ENCODE measurements at regions not wholly inside any gene's neighbourhood (a gene's known extent, or its start where the extent isn't known, plus 50 kb on each side); places are given as distances from the start of the nearest gene placed in this dataset.
"Not testable (repeated sequence)": the region's sequence is repeated elsewhere in the genome, so short reads cannot be mapped to it uniquely, and the experiment has no call there.

- Histone ChIP-seq H3K4me1 (no peaks in the 10 kb centered on the region), H3K27ac (no peak overlapping the region), H3K36me3 (no peaks in the 10 kb centered on the region), H3K4me3 (no peak overlapping the region), H3K27me3 (no peaks in the 10 kb centered on the region), H3K9me3 (no peaks in the 10 kb centered on the region)
- intact Hi-C loops (cut with DNase I), result no loop called here
- DNase-seq (ENCODE audit: low spot score in 2 of 2), result no peak
- TF ChIP-seq, protein P1, sequence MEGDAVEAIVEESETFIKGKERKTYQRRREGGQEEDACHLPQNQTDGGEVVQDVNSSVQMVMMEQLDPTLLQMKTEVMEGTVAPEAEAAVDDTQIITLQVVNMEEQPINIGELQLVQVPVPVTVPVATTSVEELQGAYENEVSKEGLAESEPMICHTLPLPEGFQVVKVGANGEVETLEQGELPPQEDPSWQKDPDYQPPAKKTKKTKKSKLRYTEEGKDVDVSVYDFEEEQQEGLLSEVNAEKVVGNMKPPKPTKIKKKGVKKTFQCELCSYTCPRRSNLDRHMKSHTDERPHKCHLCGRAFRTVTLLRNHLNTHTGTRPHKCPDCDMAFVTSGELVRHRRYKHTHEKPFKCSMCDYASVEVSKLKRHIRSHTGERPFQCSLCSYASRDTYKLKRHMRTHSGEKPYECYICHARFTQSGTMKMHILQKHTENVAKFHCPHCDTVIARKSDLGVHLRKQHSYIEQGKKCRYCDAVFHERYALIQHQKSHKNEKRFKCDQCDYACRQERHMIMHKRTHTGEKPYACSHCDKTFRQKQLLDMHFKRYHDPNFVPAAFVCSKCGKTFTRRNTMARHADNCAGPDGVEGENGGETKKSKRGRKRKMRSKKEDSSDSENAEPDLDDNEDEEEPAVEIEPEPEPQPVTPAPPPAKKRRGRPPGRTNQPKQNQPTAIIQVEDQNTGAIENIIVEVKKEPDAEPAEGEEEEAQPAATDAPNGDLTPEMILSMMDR (IDR thresholded peaks at IDR 0.05), result no peak
Measured at GRCh38 chr6:67935976-67936477, 699.1 kb upstream of the ADGRB3 start.

DNA sequence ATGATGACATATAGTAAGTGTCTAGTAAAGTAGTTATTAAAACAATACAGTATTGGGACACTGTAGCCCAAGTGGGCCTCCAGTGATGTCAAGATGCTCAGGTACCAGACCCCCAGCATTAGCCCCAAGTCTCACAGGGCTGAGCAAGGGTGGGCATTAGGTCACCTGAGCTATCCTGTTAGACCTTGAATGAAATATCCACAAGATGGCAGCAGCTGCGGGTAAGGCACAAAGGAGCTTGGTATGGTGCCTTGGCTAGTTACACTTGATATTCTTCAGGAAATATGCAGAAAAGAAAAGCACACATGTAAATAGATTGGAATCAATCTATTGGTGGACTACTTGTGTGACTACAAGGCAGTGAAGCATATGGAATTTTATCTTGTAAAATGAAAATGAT lies 701.8 kb upstream of the ADGRB3 start:
- H3K4me3 ChIP-seq, result no peak overlapping the region
- no peak for DNase-seq (ENCODE audit: low spot score in 2 of 2)
- no peaks in the 10 kb centered on the region for H3K4me1 ChIP-seq
- H3K36me3 ChIP-seq, result no peaks in the 10 kb centered on the region
- no peaks in the 10 kb centered on the region for H3K27me3 ChIP-seq
- H3K27ac ChIP-seq, result no peak overlapping the region
- intact Hi-C loops (cut with DNase I), result no loop called here
- H3K9me3 ChIP-seq, result no peaks in the 10 kb centered on the region
- TF ChIP-seq, protein P1 (IDR thresholded peaks at IDR 0.05), result no peak

DNA sequence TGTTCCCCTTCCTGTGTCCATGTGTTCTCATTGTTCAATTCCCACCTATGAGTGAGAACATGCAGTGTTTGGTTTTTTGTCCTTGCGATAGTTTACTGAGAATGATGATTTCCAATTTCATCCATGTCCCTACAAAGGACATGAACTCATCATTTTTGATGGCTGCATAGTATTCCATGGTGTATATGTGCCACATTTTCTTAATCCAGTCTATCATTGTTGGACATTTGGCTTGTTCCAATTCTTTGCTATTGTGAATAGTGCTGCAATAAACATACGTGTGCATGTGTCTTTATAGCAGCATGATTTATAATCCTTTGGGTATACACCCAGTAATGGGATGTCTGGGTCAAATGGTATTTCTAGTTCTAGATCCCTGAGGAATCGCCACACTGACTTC lies 712.5 kb upstream of the ADGRB3 start:
- H3K9me3 ChIP-seq; H3K4me3 ChIP-seq; DNase-seq (ENCODE audit: low spot score in 2 of 2); intact Hi-C loops (cut with DNase I); H3K27ac ChIP-seq; H3K27me3 ChIP-seq; H3K4me1 ChIP-seq; H3K36me3 ChIP-seq: not testable (repeated sequence)

- intact Hi-C loops (cut with DNase I); H3K27me3 ChIP-seq; H3K4me3 ChIP-seq; H3K4me1 ChIP-seq; DNase-seq (ENCODE audit: low spot score in 2 of 2); H3K36me3 ChIP-seq; H3K27ac ChIP-seq; H3K9me3 ChIP-seq: not testable (repeated sequence)
Measured at GRCh38 chr6:67920040-67920439, 715.0 kb upstream of the ADGRB3 start.

GRCh38 chr6:67916399-67916798 lies 718.7 kb upstream of the ADGRB3 start:
- no peak for DNase-seq (ENCODE audit: low spot score in 2 of 2)
- TF ChIP-seq, protein P1 (IDR thresholded peaks at IDR 0.05), result no peak
- Histone ChIP-seq H3K4me1 (no peaks in the 10 kb centered on the region), H3K36me3 (no peaks in the 10 kb centered on the region), H3K27ac (no peak overlapping the region), H3K27me3 (no peaks in the 10 kb centered on the region), H3K9me3 (peaks cover 0 to 5% of the 10 kb centered on the region in 2 donors), H3K4me3 (no peak overlapping the region)
- intact Hi-C loops (cut with DNase I), result no loop called here

DNA sequence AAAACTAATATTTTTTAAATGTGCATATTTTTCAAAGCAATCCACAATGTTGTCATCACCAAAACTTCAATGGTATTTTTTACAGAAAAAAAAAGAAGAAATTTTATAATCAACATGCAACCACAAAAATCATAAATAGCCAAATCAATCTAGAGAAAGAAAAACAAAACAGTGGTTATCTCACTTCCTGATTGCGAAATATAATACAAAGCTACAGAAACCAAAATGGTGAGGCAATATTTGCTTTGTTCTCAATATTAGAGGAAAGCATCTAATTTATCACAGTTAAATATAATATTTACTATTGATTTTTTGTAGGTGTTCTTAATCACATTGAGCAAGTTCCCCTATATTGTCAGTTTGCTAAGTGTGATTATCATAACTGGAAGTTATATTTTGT lies 720.7 kb upstream of the ADGRB3 start:
- H3K9me3 ChIP-seq, result peaks cover 0 to 5% of the 10 kb centered on the region in 2 donors
- H3K27me3 ChIP-seq, result no peaks in the 10 kb centered on the region
- no peak overlapping the region for H3K4me3 ChIP-seq
- H3K27ac ChIP-seq, result no peak overlapping the region
- no peaks in the 10 kb centered on the region for H3K36me3 ChIP-seq
- DNase-seq (ENCODE audit: low spot score in 2 of 2), result no peak
- TF ChIP-seq, protein P1 (IDR thresholded peaks at IDR 0.05), result no peak
- intact Hi-C loops (cut with DNase I), result no loop called here
- H3K4me1 ChIP-seq, result no peaks in the 10 kb centered on the region

GRCh38 chr6:67909354-67909753 lies 725.7 kb upstream of the ADGRB3 start:
- Histone ChIP-seq H3K4me1 (no peaks in the 10 kb centered on the region), H3K27ac (no peak overlapping the region), H3K4me3 (no peak overlapping the region), H3K27me3 (no peaks in the 10 kb centered on the region), H3K36me3 (no peaks in the 10 kb centered on the region), H3K9me3 (no peaks in the 10 kb centered on the region)
- DNase-seq (ENCODE audit: low spot score in 2 of 2), result no peak
- TF ChIP-seq, protein P1 (IDR thresholded peaks at IDR 0.05), result no peak
- intact Hi-C loops (cut with DNase I), result no loop called here

Measured in ascending aorta (tissue), 2 donors.